ENCODE measurements at regions not wholly inside any gene's neighbourhood (a gene's known extent, or its start where the extent isn't known, plus 50 kb on each side); places are given as distances from the start of the nearest gene placed in this dataset.
"Not testable (repeated sequence)": the region's sequence is repeated elsewhere in the genome, so short reads cannot be mapped to it uniquely, and the experiment has no call there.

- DNase-seq (ENCODE audit: low spot score): not testable (repeated sequence)
Measured at GRCh38 chr9:66152406-66152805, 415.5 kb downstream of the FOXD4L4 start.

DNA sequence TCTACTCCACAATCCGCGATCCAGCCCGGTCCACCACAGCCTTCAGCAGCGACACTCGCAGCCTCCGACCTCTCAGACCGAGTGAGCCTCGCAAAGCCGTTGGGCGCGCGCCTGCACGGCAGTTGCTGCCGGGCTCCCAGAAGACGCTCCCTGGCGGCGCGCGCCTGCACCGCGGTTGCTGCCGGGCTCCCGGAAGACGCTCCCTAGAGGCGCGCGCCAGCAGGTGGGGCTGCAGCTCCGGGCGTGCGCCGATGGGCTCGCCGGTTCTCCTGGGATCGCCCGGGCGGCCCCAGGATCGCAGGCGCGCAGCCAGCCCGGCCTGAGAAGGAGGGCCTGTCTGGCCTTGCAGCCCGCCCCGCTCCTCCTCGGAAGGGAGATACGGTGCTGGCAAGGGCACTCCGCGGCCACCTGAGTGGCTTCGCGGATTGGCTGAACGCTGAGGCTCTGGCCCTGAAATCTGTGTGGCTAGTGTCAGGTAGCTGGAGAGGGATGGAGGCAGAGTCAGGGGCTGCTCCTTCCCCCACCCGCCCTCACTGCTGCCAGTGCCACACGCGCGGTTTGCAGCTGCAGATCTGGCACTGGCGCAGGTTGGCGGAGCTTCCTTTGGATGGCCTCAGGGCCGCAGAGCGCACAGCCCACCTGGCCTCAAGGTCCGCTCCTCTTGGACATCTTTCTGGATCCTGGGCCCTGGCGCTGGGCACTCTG, 416.2 kb downstream of the FOXD4L4 start:
- DNase-seq (ENCODE audit: low spot score): peak; percentile 8

- DNase-seq (ENCODE audit: low spot score): not testable (repeated sequence)
Measured at GRCh38 chr9:66153971-66154691, 417.2 kb downstream of the FOXD4L4 start.

DNA sequence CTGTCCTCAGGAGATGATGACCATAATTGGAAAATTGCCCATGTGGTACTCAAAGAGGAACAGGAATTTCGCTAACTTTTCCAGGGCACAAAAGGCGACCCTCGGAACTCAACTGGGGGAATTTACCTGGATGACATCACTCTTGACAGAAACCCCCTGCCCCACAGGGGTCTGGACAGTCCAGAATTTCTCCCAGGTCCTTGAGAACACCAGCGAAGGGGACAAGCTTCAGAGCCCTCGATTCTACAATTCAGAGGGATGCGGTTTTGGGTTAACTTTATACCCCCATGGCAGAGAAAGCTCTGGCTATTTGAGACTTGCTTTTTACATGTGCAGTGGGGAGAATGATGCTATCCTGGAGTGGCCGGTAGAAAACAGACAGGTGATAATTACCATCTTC, 445.4 kb downstream of the FOXD4L4 start:
- DNase-seq (ENCODE audit: low spot score): not testable (repeated sequence)

DNA sequence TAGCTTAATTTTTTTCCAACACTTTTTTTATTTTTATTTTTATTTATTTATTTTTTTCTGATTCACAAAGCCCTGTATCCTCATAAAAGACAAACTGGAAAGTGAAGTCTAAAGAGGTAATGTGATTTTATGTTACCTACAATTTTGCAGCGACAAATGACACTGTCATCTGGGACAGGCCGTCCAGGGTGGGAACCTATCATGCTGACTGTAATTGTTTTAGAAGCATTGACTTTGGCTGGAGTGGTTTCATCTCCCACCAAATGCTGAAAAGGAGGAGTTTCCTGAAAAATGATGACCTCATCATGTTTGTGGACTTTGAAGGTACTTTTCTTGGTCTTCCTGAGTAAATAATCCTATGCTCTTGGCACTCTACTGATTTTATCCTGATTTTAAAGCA, 446.7 kb downstream of the FOXD4L4 start:
- DNase-seq (ENCODE audit: low spot score): not testable (repeated sequence)

DNA sequence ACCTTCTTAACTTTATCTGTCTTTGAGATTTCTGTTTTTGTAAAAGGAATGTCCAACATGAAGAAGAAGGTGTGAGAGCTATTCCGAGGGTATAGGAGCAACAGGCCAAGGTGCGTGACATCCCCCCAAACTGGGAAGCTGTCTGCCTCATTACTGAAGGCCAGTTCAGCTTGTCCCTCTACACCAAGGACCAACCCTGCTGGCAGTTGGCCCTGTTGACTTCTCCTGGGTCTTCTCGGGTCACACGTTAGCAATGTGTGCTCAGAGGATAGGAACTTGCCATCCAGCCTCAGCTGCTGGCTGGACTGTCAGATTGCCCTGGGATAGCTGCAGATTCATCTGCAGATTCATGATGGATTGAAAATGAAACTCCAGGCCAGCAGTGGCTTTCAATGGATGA, 460.3 kb downstream of the FOXD4L4 start:
- DNase-seq (ENCODE audit: low spot score): not testable (repeated sequence)

DNA sequence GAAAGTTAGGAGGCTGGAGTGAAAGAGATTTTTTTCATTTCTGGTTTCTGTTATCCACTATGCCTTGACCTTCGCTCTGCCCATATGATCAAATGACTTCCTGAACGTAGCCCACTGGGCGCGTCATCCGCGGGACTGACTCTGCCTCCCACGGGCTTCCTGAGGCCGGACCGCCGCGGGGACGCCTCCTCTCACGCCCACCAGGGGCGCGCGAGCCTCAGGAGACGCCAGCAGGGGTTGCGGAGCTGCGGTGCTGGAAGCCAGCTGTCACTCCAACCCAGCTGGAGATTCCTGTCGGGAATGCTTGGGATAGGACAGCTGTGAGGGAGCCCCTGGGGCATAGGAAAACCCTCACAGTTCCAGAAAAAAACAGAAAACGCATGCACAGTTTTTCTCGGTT, 461.5 kb downstream of the FOXD4L4 start:
- DNase-seq (ENCODE audit: low spot score): not testable (repeated sequence)

DNA sequence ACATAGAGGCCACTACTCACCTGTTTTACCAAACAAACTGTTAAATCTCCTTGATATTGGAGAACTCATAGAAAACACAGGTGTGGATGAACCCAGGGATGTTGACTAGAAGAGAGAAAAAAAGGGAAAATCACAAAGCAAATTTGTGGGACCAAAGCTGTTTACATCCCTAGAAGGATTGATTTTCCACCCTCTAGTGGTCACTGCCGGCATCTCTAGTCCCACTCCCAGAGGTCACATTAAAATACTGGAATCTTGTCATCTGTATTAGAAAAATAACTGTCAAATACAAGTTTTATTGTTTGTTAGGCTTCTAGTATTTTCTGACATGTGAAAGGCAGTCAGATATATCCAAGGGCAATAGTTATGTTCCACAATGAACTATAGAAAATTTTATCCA, 469.7 kb downstream of the FOXD4L4 start:
- DNase-seq (ENCODE audit: low spot score): not testable (repeated sequence)

DNA sequence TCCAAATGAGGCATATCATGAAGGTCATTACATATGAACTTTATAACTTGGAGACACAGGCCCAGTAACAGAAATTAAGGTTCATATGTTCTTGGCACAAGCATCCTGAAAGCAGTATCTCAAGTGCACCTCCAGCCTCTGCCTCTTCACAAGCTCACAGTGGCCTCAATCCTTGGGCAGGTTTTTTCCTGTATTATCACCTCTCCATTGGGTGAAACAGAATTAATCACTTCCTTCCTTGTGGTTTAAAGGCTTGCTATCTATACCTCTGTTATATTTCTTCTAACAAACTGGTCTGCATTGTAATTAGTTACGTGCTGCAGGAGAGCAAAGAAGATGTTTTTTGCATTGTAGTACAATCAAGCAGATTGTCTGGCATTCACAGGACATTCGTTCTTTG, 471.0 kb downstream of the FOXD4L4 start:
- DNase-seq (ENCODE audit: low spot score): not testable (repeated sequence)

DNA sequence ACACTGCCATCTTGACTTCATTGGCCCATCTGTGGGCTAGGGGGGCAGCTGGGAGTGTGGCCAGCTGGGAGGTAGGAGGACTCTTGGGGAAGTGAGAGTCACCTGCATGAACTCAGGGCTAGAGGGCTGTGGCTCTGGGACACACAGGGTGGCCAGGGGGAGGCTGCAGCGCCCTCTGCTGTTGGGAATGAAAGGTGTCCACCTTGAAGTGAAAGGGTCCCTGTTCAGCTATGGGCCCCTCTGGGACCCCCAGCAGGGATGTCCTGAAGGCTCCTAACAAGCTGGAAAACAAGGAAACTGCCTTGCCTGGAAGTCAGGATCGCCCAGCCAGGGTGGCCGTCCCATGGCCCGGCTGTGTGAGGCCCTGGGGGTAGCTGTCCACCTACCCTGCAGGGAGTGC, 507.8 kb downstream of the FOXD4L4 start:
- DNase-seq (ENCODE audit: low spot score): not testable (repeated sequence)

DNA sequence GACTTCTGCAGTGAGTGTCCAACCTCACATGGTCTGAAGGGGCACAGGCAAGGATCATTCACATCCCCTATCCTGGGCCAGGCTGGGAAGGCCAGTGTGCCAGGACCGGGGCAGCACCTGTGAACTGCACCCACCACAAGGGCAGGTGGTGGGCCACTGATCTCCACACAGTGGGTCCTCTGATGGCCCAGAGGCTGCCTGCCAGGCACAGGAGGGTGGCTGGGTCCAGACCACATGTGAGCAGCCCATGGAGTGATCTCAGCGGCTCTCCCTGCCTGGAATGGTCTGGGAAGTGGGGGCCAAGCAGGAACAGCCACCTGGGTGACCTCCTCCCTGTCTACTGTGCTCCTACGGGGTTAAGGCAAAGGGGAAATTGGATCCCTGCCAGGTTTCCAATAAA, 508.5 kb downstream of the FOXD4L4 start:
- DNase-seq (ENCODE audit: low spot score): not testable (repeated sequence)

DNA sequence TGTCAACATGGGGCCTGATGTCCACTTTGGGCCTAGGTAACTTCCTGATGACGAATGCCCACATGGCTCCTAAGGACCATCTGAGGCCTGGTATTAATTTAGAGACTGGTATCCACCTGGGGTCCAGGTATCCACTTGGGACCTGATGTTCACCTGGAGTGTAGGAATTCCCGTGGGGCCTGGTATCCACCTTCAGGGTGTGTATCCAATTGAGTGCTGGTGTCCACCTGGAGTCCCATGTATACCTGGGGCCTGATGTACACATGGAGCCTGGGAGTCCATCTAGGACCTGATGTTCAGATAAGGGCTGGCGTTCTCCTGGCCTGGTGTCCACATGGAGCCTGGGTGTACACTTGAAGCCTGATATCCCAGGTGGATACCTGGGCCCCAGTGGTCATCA, 520.6 kb downstream of the FOXD4L4 start:
- not testable (repeated sequence) for DNase-seq (ENCODE audit: low spot score)

DNA sequence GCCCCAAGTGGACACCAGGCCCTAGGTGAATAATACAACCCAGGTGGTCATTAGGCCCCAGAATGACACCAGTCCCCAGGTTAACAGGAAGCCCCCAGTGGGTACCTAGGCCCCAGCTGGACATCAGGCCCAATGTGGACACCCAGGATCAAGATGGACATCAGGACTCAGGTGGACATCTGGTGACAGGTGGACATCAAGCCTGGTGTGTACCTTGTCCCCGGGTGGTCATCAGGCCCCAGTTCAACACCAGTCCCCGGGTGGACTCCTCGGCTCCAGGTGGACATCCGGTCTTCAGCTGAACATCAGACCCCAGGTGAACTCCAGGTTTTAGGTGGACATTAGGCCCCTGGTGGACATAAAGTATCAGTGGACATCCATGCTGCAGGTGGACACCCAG, 524.6 kb downstream of the FOXD4L4 start:
- DNase-seq (ENCODE audit: low spot score): not testable (repeated sequence)

DNA sequence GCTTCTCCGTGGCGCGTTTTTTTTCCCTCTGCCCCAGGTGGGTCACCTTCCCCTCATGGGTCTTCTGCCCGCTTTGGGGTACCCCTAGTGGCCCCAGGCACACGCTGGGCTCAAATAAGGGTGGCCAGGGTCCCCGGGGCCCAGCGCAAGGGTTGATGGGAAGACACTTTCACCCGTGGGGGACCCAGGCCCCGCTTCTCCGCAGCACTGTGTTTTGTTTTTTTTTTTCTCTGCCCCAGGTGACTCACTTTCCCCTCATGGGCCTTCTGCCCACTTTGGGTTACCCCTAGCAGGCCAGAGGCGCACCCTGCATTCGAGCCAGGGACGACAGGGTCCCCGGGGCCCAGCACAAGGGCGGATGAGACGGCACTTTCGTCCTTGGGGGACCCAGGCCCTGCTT, 526.7 kb downstream of the FOXD4L4 start:
- not testable (repeated sequence) for DNase-seq (ENCODE audit: low spot score)

- not testable (repeated sequence) for DNase-seq (ENCODE audit: low spot score)
Measured at GRCh38 chr9:66264786-66265185, 527.8 kb downstream of the FOXD4L4 start.

- DNase-seq (ENCODE audit: low spot score): not testable (repeated sequence)
Measured at GRCh38 chr9:66266202-66266601, 529.3 kb downstream of the FOXD4L4 start.

DNA sequence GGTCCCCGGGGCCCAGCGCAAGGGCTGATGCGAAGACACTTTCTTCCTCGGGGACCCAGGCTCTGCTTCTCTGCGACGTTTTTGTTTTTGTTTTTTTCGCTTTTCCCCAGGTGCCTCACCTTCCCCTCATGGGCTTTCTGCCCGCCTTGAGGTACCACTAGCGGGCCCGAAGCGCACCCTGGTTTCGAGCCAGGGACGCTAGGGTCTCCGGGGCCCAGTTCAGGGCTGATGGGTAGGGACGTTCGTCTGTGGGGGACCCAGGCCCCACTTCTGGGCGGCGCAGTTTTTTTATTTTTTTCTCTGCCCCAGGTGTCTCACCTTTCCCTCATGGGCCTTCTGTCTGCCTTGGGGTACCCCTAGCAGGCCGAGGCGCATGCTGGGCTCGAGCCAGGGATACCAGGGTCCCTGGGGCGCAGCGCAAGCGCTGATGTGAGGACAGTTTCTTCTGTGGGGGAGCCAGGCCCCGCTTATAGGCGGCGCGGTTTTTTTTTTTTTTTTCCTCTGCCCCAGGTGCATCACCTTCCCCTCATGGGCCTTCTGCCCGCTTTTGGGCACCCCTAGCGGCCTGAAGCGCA, 530.0 kb downstream of the FOXD4L4 start:
- DNase-seq (ENCODE audit: low spot score): not testable (repeated sequence)

DNA sequence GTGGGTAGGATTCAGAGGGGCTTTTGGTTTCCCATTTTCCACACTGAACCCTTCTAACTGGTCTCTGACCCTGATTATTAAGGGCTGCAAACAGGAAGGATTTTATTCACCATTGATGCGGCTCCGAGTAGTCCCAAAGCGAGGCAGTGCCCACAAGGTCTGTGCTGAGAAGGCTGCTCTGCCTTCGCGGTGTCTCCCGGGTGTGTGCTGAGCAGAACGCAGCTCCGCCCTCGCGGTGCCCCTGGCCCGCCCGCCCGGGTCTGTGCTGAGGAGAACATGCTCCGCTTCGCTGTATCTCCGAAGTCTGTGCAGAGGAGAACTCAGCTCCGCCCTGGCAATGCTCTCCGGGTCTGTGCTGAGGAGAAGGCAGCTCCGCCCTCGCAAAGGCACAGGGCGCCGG, 530.7 kb downstream of the FOXD4L4 start:
- not testable (repeated sequence) for DNase-seq (ENCODE audit: low spot score)

- not testable (repeated sequence) for DNase-seq (ENCODE audit: low spot score)
Measured at GRCh38 chr9:66269024-66269423, 532.1 kb downstream of the FOXD4L4 start.

- not testable (repeated sequence) for DNase-seq (ENCODE audit: low spot score)
Measured at GRCh38 chr9:66269783-66270182, 532.8 kb downstream of the FOXD4L4 start.

DNA sequence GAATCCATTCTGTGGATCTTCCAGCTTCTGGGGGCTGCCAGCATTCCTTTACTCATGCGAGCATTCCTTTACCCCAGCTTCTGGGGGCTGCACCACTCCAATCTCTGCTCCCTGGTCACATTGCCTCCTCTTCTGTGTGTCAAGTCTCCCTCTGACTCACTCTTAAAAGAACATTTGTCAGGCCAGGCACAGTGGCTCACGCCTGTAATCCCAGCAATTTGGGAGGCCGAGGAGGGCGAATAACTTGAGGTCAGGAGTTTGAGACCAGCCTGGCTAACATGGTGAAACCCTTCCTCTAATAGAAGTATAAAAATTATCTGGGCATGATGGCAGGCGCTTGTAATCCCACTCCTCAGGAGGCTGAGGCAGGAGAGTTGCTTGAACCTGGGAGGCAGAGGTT, 541.9 kb downstream of the FOXD4L4 start:
- DNase-seq (ENCODE audit: low spot score): not testable (repeated sequence)
